Activated T-helper 2 cell treated with anti-CD3 and anti-CD28 coated beads, Interferon-gamma antibody, Interleukin-2, Interleukin-4, amounts not matched to agents 10 μg/mL and 5 μg/mL and 100 μg/mL, durations not matched to agents 14 hours and 24 hours and 36 hours (primary cell): ENCODE measurements at regions not wholly inside any gene's neighbourhood (a gene's known extent, or its start where the extent isn't known, plus 50 kb on each side); places are given as distances from the start of the nearest gene placed in this dataset.

Source experiments
- DNase-seq: peaks from one replicate; pipeline ENCODE4 v3.0.0; 2021; ENCODE audit warnings: low spot score
- H3K27ac Mint-ChIP-seq: one replicate; pipeline ENCODE4 v1.8.0; 2021; ENCODE audit warnings: mixed read lengths
- H3K27me3 Mint-ChIP-seq: one replicate; pipeline ENCODE4 v1.8.0; 2021; ENCODE audit warnings: low read depth, mixed read lengths
- H3K36me3 Mint-ChIP-seq: one replicate; pipeline ENCODE4 v1.8.0; 2021; ENCODE audit warnings: low read depth, mixed read lengths
- H3K4me1 Mint-ChIP-seq: one replicate; pipeline ENCODE4 v1.8.0; 2021; ENCODE audit warnings: low read depth, mixed read lengths
- H3K4me3 Mint-ChIP-seq: one replicate; pipeline ENCODE4 v1.8.0; 2021; ENCODE audit warnings: low read depth, mild to moderate bottlenecking, moderate library complexity, mixed read lengths
- H3K9me3 Mint-ChIP-seq: one replicate; pipeline ENCODE4 v1.8.0; 2021; ENCODE audit warnings: mixed read lengths
- intact Hi-C: fragments of 100-400 bp; cut with micrococcal nuclease; formaldehyde crosslinking; loops from one replicate; pipeline ENCODE4 v1.15.1; 2023

DNA sequence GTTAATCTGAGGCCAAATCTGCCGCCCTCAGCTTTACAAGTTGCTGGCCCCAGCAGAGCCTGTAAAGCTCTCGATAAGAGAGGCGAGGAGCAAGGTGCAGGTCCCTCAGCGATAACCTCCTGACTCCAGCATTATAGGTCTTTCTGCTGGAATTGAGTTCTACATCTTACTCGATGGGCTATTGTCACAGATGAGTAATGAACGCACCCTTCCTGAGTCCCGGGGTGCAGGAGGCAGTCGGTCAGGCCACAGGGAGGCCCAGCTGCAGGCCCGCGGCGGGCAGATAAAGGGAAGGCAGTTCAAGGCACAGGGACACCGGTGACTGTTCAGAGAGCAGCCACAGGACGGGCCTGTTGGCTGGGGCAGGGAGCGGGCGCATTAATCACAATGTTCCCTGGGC, 157.6 kb upstream of the OBI1 start:
- DNase-seq = no peak
- no peak overlapping the region for H3K4me3 Mint-ChIP-seq
- no peak overlapping the region for H3K27ac Mint-ChIP-seq
- intact Hi-C loops = no loop called here
- H3K27me3 Mint-ChIP-seq = no peaks in the 10 kb centered on the region
- no peaks in the 10 kb centered on the region for H3K36me3 Mint-ChIP-seq
- H3K4me1 Mint-ChIP-seq = no peaks in the 10 kb centered on the region
- H3K9me3 Mint-ChIP-seq = no peaks in the 10 kb centered on the region

DNA sequence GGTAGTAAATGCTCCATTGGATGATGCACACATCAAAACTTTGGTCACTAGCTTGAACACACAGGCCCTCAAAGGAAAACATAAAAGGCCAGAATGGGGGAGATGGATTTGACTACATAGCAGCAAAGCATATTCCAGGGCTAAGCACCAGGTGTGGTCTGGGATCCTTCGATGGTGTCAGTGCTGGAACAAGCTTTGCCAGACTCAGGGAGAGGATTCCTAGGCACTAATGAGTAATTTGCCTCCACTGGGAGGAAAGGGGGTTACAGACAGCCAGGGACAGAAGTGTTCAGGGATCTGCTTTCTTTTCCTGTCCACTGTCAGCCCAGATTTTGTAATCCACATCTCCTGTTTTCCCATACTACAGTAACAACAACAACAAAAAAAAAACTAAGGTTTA, 157.2 kb upstream of the OBI1 start:
- DNase-seq = no peak
- intact Hi-C loops = no loop called here
- H3K27me3 Mint-ChIP-seq = no peaks in the 10 kb centered on the region
- no peak overlapping the region for H3K27ac Mint-ChIP-seq
- H3K9me3 Mint-ChIP-seq = no peaks in the 10 kb centered on the region
- H3K36me3 Mint-ChIP-seq = no peaks in the 10 kb centered on the region
- no peak overlapping the region for H3K4me3 Mint-ChIP-seq
- H3K4me1 Mint-ChIP-seq = no peaks in the 10 kb centered on the region

DNA sequence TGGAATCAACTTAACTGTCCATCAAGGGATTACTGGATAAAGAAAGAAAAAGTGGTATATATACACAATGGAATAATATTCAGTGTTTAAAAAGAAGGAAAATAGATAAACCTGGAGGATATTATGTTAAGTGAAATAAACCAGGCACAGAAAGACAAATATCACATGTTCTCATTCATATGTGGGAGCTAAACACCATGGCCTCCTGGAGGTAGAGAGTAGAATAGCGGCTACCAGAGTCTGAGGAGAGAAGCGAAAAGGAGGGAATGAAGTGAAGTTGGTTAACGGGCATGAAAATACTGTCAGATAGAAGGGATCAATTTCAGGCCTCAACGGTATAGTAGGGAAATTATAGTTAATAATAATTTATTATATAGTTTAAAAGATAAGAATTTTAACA, 147.5 kb upstream of the OBI1 start:
- Mint-ChIP-seq H3K4me3 (no peak overlapping the region), H3K36me3 (no peaks in the 10 kb centered on the region), H3K9me3 (no peaks in the 10 kb centered on the region), H3K27ac (no peak overlapping the region), H3K4me1 (no peaks in the 10 kb centered on the region), H3K27me3 (peaks cover 2% of the 10 kb centered on the region)
- intact Hi-C loops = no loop called here
- no peak for DNase-seq

DNA sequence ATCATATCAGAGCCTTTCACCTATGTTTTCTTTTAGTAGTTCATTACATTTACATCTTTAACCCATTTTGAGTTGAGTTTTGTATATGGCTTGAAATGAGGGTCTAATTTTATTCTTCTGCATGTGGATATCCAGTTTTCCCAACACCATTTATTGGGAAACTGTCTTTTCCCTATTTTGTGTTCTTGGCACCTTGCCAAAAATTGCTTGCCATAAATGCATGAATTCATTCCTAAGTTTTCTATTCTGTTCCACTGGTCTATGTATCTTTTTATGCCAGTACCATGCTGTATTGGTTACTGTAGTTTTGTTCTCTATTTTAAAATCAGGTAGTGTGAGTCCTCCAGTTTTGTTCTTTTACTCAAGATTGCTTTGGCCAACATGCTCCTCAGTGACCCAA, 144.0 kb upstream of the OBI1 start:
- Mint-ChIP-seq H3K4me1 (no peaks in the 10 kb centered on the region), H3K9me3 (no peaks in the 10 kb centered on the region), H3K27me3 (no peaks in the 10 kb centered on the region), H3K36me3 (no peaks in the 10 kb centered on the region), H3K4me3 (no peak overlapping the region), H3K27ac (no peak overlapping the region)
- intact Hi-C loops = no loop called here
- no peak for DNase-seq

DNA sequence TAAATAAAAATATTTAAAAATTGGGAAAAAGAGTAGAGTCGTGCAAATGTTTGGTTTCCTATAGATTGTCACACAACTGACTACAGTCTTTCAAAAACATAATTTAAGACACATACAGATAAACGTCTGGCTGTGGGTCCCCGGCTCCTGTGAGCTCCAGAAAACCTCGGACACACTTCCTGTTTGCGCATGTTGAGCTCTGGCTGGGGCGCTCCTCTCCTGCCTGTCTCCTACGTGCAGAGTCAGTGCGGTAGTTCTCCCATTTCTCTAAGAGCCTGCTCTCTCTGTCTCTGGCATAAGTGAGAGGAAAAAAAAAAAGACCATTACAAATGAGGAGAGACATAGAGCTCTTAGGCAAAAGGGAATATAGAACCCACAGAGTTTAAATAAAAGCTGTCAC, 128.2 kb upstream of the OBI1 start:
- peaks cover 2% of the 10 kb centered on the region for H3K4me1 Mint-ChIP-seq
- H3K36me3 Mint-ChIP-seq = no peaks in the 10 kb centered on the region
- H3K9me3 Mint-ChIP-seq = no peaks in the 10 kb centered on the region
- H3K4me3 Mint-ChIP-seq = no peak overlapping the region
- intact Hi-C loops = no loop called here
- H3K27me3 Mint-ChIP-seq = peaks cover 6% of the 10 kb centered on the region
- no peak for DNase-seq
- no peak overlapping the region for H3K27ac Mint-ChIP-seq

DNA sequence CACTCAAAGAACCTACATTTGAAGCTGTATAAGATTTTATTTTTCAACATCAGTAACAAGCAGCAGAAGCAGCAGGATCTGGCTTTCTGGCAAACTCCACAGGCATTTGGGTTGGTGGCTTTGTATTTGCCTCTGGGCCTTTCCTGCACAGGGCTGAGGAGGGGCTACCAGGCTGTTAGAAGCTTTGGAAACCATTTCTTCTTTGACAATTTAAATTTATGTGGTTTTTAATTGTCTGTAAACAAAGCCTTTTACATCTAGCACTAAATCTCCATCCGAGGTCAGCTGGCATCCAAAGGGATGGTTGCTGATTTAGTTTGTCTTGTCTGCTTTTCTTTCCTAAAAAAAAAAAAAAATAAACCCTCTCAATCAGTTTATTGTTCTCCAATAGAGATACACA, 127.5 kb upstream of the OBI1 start:
- Mint-ChIP-seq H3K36me3 (no peaks in the 10 kb centered on the region), H3K9me3 (no peaks in the 10 kb centered on the region), H3K4me1 (peaks cover 2% of the 10 kb centered on the region), H3K27me3 (peaks cover 6% of the 10 kb centered on the region), H3K4me3 (no peak overlapping the region), H3K27ac (no peak overlapping the region)
- intact Hi-C loops = no loop called here
- DNase-seq = no peak

DNA sequence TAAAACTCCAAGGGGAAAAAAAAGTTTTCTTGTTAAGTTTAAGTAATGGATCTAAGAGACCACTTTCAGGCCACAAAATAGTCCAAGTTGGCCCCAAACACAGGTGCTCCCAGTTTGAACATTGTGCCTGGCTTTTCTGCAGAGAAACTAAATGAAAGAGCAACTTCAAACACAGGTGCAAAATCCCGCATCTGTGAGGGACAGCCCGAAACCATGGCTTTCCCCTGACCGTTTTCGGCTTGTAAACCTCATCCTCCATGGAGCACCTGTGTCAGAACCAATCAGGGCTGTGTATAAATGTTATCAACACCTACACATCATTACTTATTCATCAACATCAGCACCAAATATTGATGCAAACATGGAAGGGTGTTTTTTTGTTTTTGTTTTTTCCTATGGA, 126.8 kb upstream of the OBI1 start:
- Mint-ChIP-seq H3K4me3 (no peak overlapping the region), H3K4me1 (peaks cover 2% of the 10 kb centered on the region), H3K36me3 (no peaks in the 10 kb centered on the region), H3K9me3 (no peaks in the 10 kb centered on the region), H3K27me3 (peaks cover 6% of the 10 kb centered on the region), H3K27ac (no peak overlapping the region)
- DNase-seq = no peak
- intact Hi-C loops = no loop called here

DNA sequence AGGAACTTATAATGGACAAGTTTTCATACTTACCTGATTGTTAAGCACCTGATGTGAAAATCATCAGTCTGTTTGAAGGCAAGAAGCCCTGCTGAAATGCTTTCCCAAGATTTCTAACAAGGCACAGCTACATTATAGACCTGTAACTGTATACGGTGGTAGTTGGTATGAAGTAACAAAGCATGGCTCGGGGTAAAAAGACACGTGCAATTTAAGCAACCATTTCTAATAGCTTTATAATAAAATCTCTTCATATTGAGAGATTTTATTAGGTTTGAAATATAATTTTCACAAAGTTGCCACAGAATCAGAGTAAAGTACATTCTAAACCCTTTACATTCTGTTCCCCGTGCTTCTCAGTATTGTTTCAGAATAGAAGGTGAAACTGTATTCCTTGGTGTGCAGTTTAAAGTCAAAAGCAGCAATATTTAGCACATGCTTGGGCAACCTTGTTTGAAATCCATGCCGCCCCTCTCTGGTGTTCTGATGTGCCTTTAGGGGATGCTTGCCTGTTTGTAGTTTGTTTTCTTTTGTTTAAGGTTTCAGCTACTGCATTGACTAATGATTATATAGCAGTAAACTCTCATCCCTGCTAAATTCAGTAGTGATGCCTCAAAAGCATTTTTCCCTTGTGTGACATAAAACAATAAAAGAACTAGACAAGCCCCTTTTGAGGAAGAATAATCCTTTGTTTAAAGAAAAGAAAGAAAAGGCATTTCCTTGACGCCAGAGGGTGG, 125.2 kb upstream of the OBI1 start:
- intact Hi-C loops = no loop called here
- peaks cover 2% of the 10 kb centered on the region for H3K4me1 Mint-ChIP-seq
- no peak overlapping the region for H3K4me3 Mint-ChIP-seq
- no peaks in the 10 kb centered on the region for H3K36me3 Mint-ChIP-seq
- no peak overlapping the region for H3K27ac Mint-ChIP-seq
- no peak for DNase-seq
- peaks cover 6% of the 10 kb centered on the region for H3K27me3 Mint-ChIP-seq
- H3K9me3 Mint-ChIP-seq = no peaks in the 10 kb centered on the region

DNA sequence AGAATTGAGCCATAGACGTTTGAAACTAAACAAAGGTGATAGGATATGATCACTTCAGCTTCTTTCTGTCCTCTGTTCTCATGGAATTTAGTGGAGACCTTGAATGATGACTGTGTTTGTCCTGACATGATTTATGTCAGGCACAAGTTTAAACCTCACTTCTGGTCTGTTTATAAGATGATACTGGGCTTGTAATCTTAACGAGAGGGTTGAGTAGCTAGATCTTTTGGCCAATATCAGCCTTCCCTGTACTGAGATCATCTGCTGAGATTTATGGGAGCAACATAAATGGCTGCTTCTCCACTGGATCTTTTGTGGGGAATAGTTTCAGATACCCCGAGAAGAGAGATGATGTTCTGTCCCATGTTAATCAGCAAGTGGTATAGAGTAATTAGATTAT, 121.8 kb upstream of the OBI1 start:
- no peak overlapping the region for H3K4me3 Mint-ChIP-seq
- H3K36me3 Mint-ChIP-seq = no peaks in the 10 kb centered on the region
- H3K27ac Mint-ChIP-seq = no peak overlapping the region
- no peaks in the 10 kb centered on the region for H3K4me1 Mint-ChIP-seq
- peaks cover 4% of the 10 kb centered on the region for H3K27me3 Mint-ChIP-seq
- intact Hi-C loops = no loop called here
- H3K9me3 Mint-ChIP-seq = no peaks in the 10 kb centered on the region
- no peak for DNase-seq

DNA sequence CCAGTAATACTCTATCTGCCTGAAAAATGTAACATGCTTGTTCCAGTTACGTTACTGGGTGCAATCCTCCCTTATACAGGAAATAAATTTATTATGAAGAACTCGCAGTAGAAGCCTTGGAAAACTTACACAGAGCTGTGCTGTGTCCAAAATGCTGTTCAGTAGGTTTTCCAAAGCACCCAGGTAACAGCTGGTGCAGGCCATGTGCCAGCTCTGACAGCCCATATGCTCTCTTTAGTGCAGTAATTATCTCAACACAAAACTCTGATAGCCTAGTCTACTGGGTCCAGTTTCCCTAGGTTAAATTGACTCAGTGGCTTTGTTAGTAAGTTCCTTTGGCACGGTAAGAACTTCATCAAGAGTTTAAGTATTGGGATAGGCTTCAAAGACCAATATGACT, 120.7 kb upstream of the OBI1 start:
- no peaks in the 10 kb centered on the region for H3K4me1 Mint-ChIP-seq
- H3K9me3 Mint-ChIP-seq = no peaks in the 10 kb centered on the region
- H3K36me3 Mint-ChIP-seq = no peaks in the 10 kb centered on the region
- no peak overlapping the region for H3K4me3 Mint-ChIP-seq
- no peak overlapping the region for H3K27ac Mint-ChIP-seq
- no peak for DNase-seq
- intact Hi-C loops = no loop called here
- peaks cover 4% of the 10 kb centered on the region for H3K27me3 Mint-ChIP-seq

DNA sequence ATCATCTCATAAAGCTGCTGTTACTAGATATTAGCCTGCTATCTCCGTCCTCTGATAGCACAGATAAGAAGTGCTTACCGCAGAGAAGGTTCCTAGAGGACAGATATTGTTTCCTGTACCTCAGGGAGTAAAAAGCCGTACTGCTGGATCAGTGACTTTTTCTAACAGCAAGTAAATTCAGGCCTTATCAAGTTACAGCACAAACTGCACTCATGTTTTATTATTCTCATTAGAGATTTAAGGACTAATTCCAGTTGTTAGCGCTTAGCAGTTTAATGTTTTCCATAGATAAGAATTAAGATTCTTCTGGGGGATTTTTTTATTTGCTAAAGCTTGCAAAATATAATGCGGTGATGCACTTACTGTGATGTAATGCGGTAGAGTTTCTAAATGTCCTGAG, 119.0 kb upstream of the OBI1 start:
- intact Hi-C loops = no loop called here
- no peak overlapping the region for H3K4me3 Mint-ChIP-seq
- no peak overlapping the region for H3K27ac Mint-ChIP-seq

DNA sequence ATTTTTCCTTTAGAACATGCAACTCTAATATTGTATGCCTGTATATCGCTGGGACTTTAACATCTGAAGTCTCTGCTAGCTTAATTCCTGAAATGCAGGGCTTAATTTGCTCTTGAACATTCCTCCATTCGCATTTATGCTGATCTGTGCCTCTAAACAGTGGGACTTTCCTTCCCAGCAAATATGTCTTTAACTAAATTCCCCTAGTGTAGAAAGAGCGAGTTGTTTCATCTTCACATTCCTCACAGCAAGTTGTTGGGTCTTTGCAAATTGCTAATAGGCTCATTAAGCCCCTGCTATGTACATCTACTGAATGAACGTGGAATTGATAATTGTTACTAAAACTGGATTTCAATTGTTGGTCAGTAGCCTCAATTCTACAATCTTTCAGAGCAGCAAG, 118.4 kb upstream of the OBI1 start:
- no peak overlapping the region for H3K4me3 Mint-ChIP-seq
- no peak for DNase-seq
- H3K9me3 Mint-ChIP-seq = no peaks in the 10 kb centered on the region
- intact Hi-C loops = no loop called here
- H3K27me3 Mint-ChIP-seq = peaks cover 3% of the 10 kb centered on the region
- H3K36me3 Mint-ChIP-seq = no peaks in the 10 kb centered on the region
- H3K27ac Mint-ChIP-seq = no peak overlapping the region
- no peaks in the 10 kb centered on the region for H3K4me1 Mint-ChIP-seq

More for the DNA sequence above, 119.0 kb upstream of the OBI1 start:
- no peaks in the 10 kb centered on the region for H3K36me3 Mint-ChIP-seq
- H3K4me1 Mint-ChIP-seq = no peaks in the 10 kb centered on the region
- no peaks in the 10 kb centered on the region for H3K9me3 Mint-ChIP-seq
- peaks cover 3% of the 10 kb centered on the region for H3K27me3 Mint-ChIP-seq
- no peak for DNase-seq

DNA sequence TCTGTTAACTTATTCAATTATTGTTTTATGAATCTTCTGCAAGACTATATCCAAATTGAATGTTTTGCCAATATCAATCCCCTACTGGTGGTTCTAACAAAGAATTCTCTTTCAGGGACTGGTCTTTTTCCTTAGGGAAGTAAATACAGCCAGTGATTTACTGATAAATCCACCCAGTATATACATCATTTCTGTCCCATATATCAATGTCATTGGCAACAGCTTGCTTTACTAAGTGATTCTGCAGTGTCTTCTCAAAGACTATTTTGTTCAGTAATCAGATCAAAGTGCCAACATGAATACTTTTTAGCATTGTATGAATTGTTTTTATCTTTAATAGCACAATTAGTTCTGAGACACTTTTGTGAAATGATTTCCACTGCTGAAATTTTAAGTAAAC, 114.0 kb upstream of the OBI1 start:
- Mint-ChIP-seq H3K4me3 (no peak overlapping the region), H3K27ac (no peak overlapping the region), H3K4me1 (no peaks in the 10 kb centered on the region), H3K36me3 (no peaks in the 10 kb centered on the region), H3K9me3 (no peaks in the 10 kb centered on the region), H3K27me3 (peaks cover 6% of the 10 kb centered on the region)
- intact Hi-C loops = no loop called here
- DNase-seq = no peak

DNA sequence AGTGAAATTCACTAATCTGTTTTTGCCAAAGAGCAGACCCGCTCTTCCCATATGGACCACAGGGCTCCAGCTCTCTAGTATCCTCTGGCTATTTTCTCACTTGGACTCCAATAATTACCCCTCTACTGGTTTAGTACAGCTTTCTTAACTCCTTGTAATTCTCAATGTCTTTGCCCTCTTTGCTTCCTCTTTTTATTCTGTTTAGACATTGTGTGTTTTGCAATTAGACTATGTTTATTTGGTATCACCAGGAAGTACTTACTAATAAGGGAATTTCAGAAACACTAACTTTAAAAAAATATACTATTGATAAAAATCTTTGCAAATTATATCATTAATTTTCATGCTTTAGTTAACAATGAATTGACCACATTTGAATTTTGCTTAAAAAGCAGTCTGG, 111.6 kb upstream of the OBI1 start:
- H3K27me3 Mint-ChIP-seq = peaks cover 5% of the 10 kb centered on the region
- no peak overlapping the region for H3K4me3 Mint-ChIP-seq
- no peaks in the 10 kb centered on the region for H3K9me3 Mint-ChIP-seq
- no peaks in the 10 kb centered on the region for H3K36me3 Mint-ChIP-seq
- no peak for DNase-seq
- H3K27ac Mint-ChIP-seq = no peak overlapping the region
- H3K4me1 Mint-ChIP-seq = no peaks in the 10 kb centered on the region
- intact Hi-C loops = no loop called here
